NB4 (cell line): ENCODE measurements at regions not wholly inside any gene's neighbourhood (a gene's known extent, or its start where the extent isn't known, plus 50 kb on each side); places are given as distances from the start of the nearest gene placed in this dataset.

Source experiments
- MYC ChIP-seq: IDR thresholded peaks from 2 replicates; pipeline ENCODE4 v1.6.1; 2011; ENCODE audit warnings: low read depth, low read length
- TF ChIP-seq, protein P1 (sequence below): IDR thresholded peaks from one replicate; pipeline ENCODE4 v1.5.1; 2012; ENCODE audit warnings: low read depth, low read length
- TF ChIP-seq, protein P2 (sequence below): IDR thresholded peaks from 2 replicates; pipeline ENCODE4 v1.6.1; 2011; ENCODE audit warnings: low read depth, low read length

DNA sequence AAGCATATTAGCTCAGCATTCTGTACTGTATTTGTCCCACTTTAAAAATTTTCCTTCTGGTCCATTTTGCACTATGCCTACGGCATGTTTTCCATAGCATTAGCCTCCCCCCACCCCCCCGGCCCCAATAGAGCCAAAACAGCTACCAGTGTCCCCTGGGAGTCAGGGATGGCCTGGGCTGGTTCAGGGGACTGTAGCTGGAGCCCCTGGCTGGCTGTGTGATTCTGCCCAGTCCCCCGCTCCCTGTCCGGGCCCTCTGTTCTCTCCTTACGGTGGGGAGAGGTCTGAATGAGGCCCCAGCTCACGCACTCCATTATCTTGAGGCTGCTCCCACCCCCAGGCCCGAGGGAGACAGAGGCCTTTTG is 70.1 kb downstream of the KLF15 start:
- TF ChIP-seq, protein P1, sequence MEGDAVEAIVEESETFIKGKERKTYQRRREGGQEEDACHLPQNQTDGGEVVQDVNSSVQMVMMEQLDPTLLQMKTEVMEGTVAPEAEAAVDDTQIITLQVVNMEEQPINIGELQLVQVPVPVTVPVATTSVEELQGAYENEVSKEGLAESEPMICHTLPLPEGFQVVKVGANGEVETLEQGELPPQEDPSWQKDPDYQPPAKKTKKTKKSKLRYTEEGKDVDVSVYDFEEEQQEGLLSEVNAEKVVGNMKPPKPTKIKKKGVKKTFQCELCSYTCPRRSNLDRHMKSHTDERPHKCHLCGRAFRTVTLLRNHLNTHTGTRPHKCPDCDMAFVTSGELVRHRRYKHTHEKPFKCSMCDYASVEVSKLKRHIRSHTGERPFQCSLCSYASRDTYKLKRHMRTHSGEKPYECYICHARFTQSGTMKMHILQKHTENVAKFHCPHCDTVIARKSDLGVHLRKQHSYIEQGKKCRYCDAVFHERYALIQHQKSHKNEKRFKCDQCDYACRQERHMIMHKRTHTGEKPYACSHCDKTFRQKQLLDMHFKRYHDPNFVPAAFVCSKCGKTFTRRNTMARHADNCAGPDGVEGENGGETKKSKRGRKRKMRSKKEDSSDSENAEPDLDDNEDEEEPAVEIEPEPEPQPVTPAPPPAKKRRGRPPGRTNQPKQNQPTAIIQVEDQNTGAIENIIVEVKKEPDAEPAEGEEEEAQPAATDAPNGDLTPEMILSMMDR: no peak
- TF ChIP-seq MYC: no peak
- TF ChIP-seq, protein P2, sequence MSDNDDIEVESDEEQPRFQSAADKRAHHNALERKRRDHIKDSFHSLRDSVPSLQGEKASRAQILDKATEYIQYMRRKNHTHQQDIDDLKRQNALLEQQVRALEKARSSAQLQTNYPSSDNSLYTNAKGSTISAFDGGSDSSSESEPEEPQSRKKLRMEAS: no peak
